ENCODE measurements at regions not wholly inside any gene's neighbourhood (a gene's known extent, or its start where the extent isn't known, plus 50 kb on each side); places are given as distances from the start of the nearest gene placed in this dataset.

GRCh38 chr1:190540366-190540765 lies 62.7 kb upstream of the BRINP3 start:
- DNase-seq (ENCODE audit: low spot score) = no peak

GRCh38 chr1:190551638-190552037 lies 74.0 kb upstream of the BRINP3 start:
- in situ Hi-C loops (cut with MboI; ENCODE audit: low pct_unique_long_range_greater_than_20kb, low sequenced_read_pairs, unreplicated experiment) = no loop called here
- TF ChIP-seq CTCF (IDR thresholded peaks at IDR 0.05; ENCODE audit: extremely low read depth, insufficient read depth, missing control alignments) = no peak
- DNase-seq (ENCODE audit: low spot score) = no peak

More at GRCh38 chr1:190540366-190540765, 62.7 kb upstream of the BRINP3 start:
- in situ Hi-C loops (cut with MboI; ENCODE audit: low pct_unique_long_range_greater_than_20kb, low sequenced_read_pairs, unreplicated experiment) = no loop called here
- no peak for TF ChIP-seq CTCF (IDR thresholded peaks at IDR 0.05; ENCODE audit: extremely low read depth, insufficient read depth, missing control alignments)

GRCh38 chr1:190560161-190560681 lies 82.6 kb upstream of the BRINP3 start:
- DNase-seq (ENCODE audit: low spot score) = no peak
- in situ Hi-C loops (cut with MboI; ENCODE audit: low pct_unique_long_range_greater_than_20kb, low sequenced_read_pairs, unreplicated experiment) = no loop called here
- no peak for TF ChIP-seq CTCF (IDR thresholded peaks at IDR 0.05; ENCODE audit: extremely low read depth, insufficient read depth, missing control alignments)

- no peak for DNase-seq (ENCODE audit: low spot score)
- in situ Hi-C loops (cut with MboI; ENCODE audit: low pct_unique_long_range_greater_than_20kb, low sequenced_read_pairs, unreplicated experiment) = no loop called here
- no peak for TF ChIP-seq CTCF (IDR thresholded peaks at IDR 0.05; ENCODE audit: extremely low read depth, insufficient read depth, missing control alignments)
Measured at GRCh38 chr1:190563230-190563629, 85.6 kb upstream of the BRINP3 start.

- no peak for DNase-seq (ENCODE audit: low spot score)
- in situ Hi-C loops (cut with MboI; ENCODE audit: low pct_unique_long_range_greater_than_20kb, low sequenced_read_pairs, unreplicated experiment) = no loop called here
- no peak for TF ChIP-seq CTCF (IDR thresholded peaks at IDR 0.05; ENCODE audit: extremely low read depth, insufficient read depth, missing control alignments)
Measured at GRCh38 chr1:190564117-190564516, 86.5 kb upstream of the BRINP3 start.

- in situ Hi-C loops (cut with MboI; ENCODE audit: low pct_unique_long_range_greater_than_20kb, low sequenced_read_pairs, unreplicated experiment) = no loop called here
- DNase-seq (ENCODE audit: low spot score) = no peak
- TF ChIP-seq CTCF (IDR thresholded peaks at IDR 0.05; ENCODE audit: extremely low read depth, insufficient read depth, missing control alignments) = no peak
Measured at GRCh38 chr1:190578017-190578416, 100.4 kb upstream of the BRINP3 start.

GRCh38 chr1:190578526-190578925 lies 100.9 kb upstream of the BRINP3 start:
- no peak for DNase-seq (ENCODE audit: low spot score)
- no peak for TF ChIP-seq CTCF (IDR thresholded peaks at IDR 0.05; ENCODE audit: extremely low read depth, insufficient read depth, missing control alignments)
- in situ Hi-C loops (cut with MboI; ENCODE audit: low pct_unique_long_range_greater_than_20kb, low sequenced_read_pairs, unreplicated experiment) = no loop called here

All from GM13977 (cell line).